H1 (cell line): ENCODE measurements at regions not wholly inside any gene's neighbourhood (a gene's known extent, or its start where the extent isn't known, plus 50 kb on each side); places are given as distances from the start of the nearest gene placed in this dataset.

Experiments
- CTCF ChIA-PET: fragments of 300-600 bp; sonication (Branson Sonifier 250); formaldehyde crosslinking; loops from one replicate; lab custom pipeline; 2021; ENCODE audit not compliant: partially characterized antibody; lab: Charles Lee
- POLR2A ChIA-PET: fragments of 300-600 bp; sonication (Branson Sonifier 250); formaldehyde crosslinking; loops from one replicate; lab custom pipeline; 2021; ENCODE audit warnings: inconsistent platforms; ENCODE audit not compliant: partially characterized antibody; lab: Charles Lee
- DNase-seq, 2 experiments: peaks; one replicate each; pipeline versions ENCODE4 v3.0.0 to v3.0.0-alpha.2; 2010 to 2022; ENCODE audit warnings: low spot score in 2 of 2, low read depth in 1 of 2, mixed read lengths in 1 of 2
- FAIRE-seq: peaks from 2 replicates; lab custom pipeline; 2011; peaks lifted over from hg19 to GRCh38; lab: Jason Lieb, UNC
- H2AFZ ChIP-seq: 2 replicates; pipeline ENCODE4 v1.8.1; 2012; ENCODE audit warnings: low read length, inconsistent platforms
- H2AK5ac ChIP-seq: 2 replicates; pipeline ENCODE4 v1.6.1; 2013; ENCODE audit warnings: low read depth, low read length
- H2BK120ac ChIP-seq: replicated peaks from 2 replicates; pipeline ENCODE3; 2013; ENCODE audit warnings: low read depth, low read length, inconsistent platforms
- H2BK12ac ChIP-seq: 2 replicates; pipeline ENCODE4 v1.6.1; 2013; ENCODE audit warnings: low read depth, low read length
- H2BK15ac ChIP-seq: 2 replicates; pipeline ENCODE4 v1.6.1; 2013; ENCODE audit warnings: low read length
- H2BK20ac ChIP-seq: 2 replicates; pipeline ENCODE4 v1.6.1; 2013; ENCODE audit warnings: low read length
- H2BK5ac ChIP-seq: 2 replicates; pipeline ENCODE4 v1.6.1; 2013; ENCODE audit warnings: low read depth, low read length
- H3K14ac ChIP-seq: 2 replicates; pipeline ENCODE4 v1.6.1; 2013; ENCODE audit warnings: inconsistent platforms; ENCODE audit not compliant: insufficient read length
- H3K18ac ChIP-seq: 2 replicates; pipeline ENCODE4 v1.6.1; 2013; ENCODE audit warnings: low read length; ENCODE audit errors: extremely low read depth
- H3K23ac ChIP-seq: 2 replicates; pipeline ENCODE4 v1.6.1; 2013; ENCODE audit warnings: inconsistent platforms; ENCODE audit not compliant: insufficient read length
- H3K23me2 ChIP-seq: 2 replicates; pipeline ENCODE4 v1.6.1; 2013; ENCODE audit warnings: low read depth, low read length
- H3K27ac ChIP-seq: 2 replicates; pipeline ENCODE4 v1.6.1; 2011; ENCODE audit warnings: low read depth, low read length, inconsistent platforms
- H3K27me3 ChIP-seq, 4 experiments: replicated peaks in 1 of 4; 1 replicate in 1 of 4; 2 replicates in 3 of 4; pipeline versions ENCODE4 v1.6.1 to v1.8.1; 2011 to 2013; ENCODE audit warnings: low read length in 3 of 4, mild to moderate bottlenecking in 3 of 4, inconsistent platforms in 2 of 4, mixed read lengths in 2 of 4, moderate library complexity in 1 of 4; ENCODE audit not compliant: control insufficient read depth in 3 of 4, insufficient read depth in 3 of 4; ENCODE audit errors: extremely low read depth in 1 of 4
- H3K36me3 ChIP-seq, 4 experiments: 2 replicates each; pipeline versions ENCODE4 v1.6.1 to v1.8.1; 2011 to 2013; ENCODE audit warnings: mild to moderate bottlenecking in 4 of 4, low read length in 3 of 4, moderate library complexity in 2 of 4, control low read depth in 1 of 4, inconsistent platforms in 1 of 4; ENCODE audit not compliant: insufficient read depth in 4 of 4, control insufficient read depth in 2 of 4
- H3K4ac ChIP-seq: replicated peaks from 2 replicates; pipeline ENCODE3; 2013; ENCODE audit warnings: low read length, low read depth, mixed read lengths, inconsistent platforms; ENCODE audit not compliant: insufficient read length
- H3K4me1 ChIP-seq, 4 experiments: replicated peaks in 1 of 4; 1 replicate in 1 of 4; 2 replicates in 3 of 4; pipeline versions ENCODE4 v1.6.1 to v1.8.1; 2011 to 2013; ENCODE audit warnings: low read length in 3 of 4, inconsistent platforms in 2 of 4, mixed read lengths in 1 of 4; ENCODE audit not compliant: insufficient read depth in 4 of 4, control insufficient read depth in 3 of 4
- H3K4me2 ChIP-seq, 2 experiments: 2 replicates each; pipeline versions ENCODE4 v1.6.1 to v1.8.1; 2011 to 2013; ENCODE audit warnings: low read depth in 2 of 2, low read length in 2 of 2, control low read depth in 1 of 2, inconsistent platforms in 1 of 2, mild to moderate bottlenecking in 1 of 2; ENCODE audit not compliant: insufficient read depth in 1 of 2
- H3K4me3 ChIP-seq, 4 experiments: fragments of 200-600, 300-600 bp in 1 of 4; sonication (generic), shearing (Covaris generic), sonication (Bioruptor Twin) in 1 of 4; 2 replicates each; pipeline versions ENCODE4 v1.5.1 to v1.8.1; 2011 to 2016; ENCODE audit warnings: low read length in 4 of 4, low read depth in 3 of 4, control low read depth in 2 of 4, inconsistent platforms in 2 of 4, mild to moderate bottlenecking in 2 of 4, mixed read lengths in 1 of 4, moderate library complexity in 1 of 4; ENCODE audit not compliant: insufficient read depth in 2 of 4; ENCODE audit errors: extremely low read depth in 1 of 4
- H3K56ac ChIP-seq: replicated peaks from 2 replicates; pipeline ENCODE3; 2013; ENCODE audit warnings: low read depth, mild to moderate bottlenecking, mixed read lengths, low read length, inconsistent platforms; ENCODE audit not compliant: insufficient read length
- H3K79me1 ChIP-seq: 2 replicates; pipeline ENCODE4 v1.6.1; 2013; ENCODE audit warnings: low read depth, low read length, control low read depth
- H3K79me2 ChIP-seq, 2 experiments: 2 replicates each; pipeline versions ENCODE4 v1.6.1 to v1.8.1; 2012 to 2013; ENCODE audit warnings: low read length in 2 of 2, mild to moderate bottlenecking in 2 of 2, inconsistent platforms in 1 of 2; ENCODE audit not compliant: insufficient read depth in 2 of 2, control insufficient read depth in 1 of 2
- H3K9ac ChIP-seq, 4 experiments: replicated peaks in 1 of 4; 1 replicate in 1 of 4; 2 replicates in 3 of 4; pipeline versions ENCODE4 v1.6.1 to v1.8.1; 2011 to 2013; ENCODE audit warnings: low read depth in 3 of 4, low read length in 3 of 4, control low read depth in 2 of 4, mild to moderate bottlenecking in 2 of 4, moderate library complexity in 2 of 4, inconsistent platforms in 1 of 4; ENCODE audit errors: extremely low read depth in 1 of 4
- H3K9me3 ChIP-seq, 2 experiments: 2 replicates each; pipeline versions ENCODE4 v1.6.1 to v1.8.1; 2012 to 2013; ENCODE audit warnings: mild to moderate bottlenecking in 2 of 2, moderate library complexity in 2 of 2, control low read depth in 1 of 2, inconsistent platforms in 1 of 2, low read depth in 1 of 2, low read length in 1 of 2, mixed read lengths in 1 of 2; ENCODE audit not compliant: insufficient read depth in 2 of 2
- H4K20me1 ChIP-seq, 2 experiments: replicated peaks in 1 of 2; 2 replicates each; pipeline versions ENCODE3 to v1.8.1; 2011 to 2013; ENCODE audit warnings: inconsistent platforms in 2 of 2, low read length in 2 of 2, mild to moderate bottlenecking in 1 of 2; ENCODE audit not compliant: insufficient read depth in 2 of 2, control insufficient read depth in 1 of 2
- H4K5ac ChIP-seq: 2 replicates; pipeline ENCODE4 v1.6.1; 2013; ENCODE audit warnings: low read length, low read depth, mixed read lengths, inconsistent platforms; ENCODE audit not compliant: insufficient read length
- H4K8ac ChIP-seq: 2 replicates; pipeline ENCODE4 v1.8.0; 2013; ENCODE audit warnings: mild to moderate bottlenecking, moderate library complexity, low read length, inconsistent platforms; ENCODE audit not compliant: insufficient read depth; ENCODE audit errors: extremely low read depth
- H4K91ac ChIP-seq: replicated peaks from 2 replicates; pipeline ENCODE3; 2013; ENCODE audit warnings: low read length, mixed read lengths, inconsistent platforms; ENCODE audit not compliant: insufficient read length
- KDM4A ChIP-seq: IDR thresholded peaks from one replicate; pipeline ENCODE4 v1.7.1; 2012; ENCODE audit warnings: low read depth, mild to moderate bottlenecking, moderate library complexity, low read length, inconsistent platforms; ENCODE audit not compliant: severe bottlenecking
- MAFK ChIP-seq: IDR thresholded peaks from 2 replicates; pipeline ENCODE4 v1.6.1; 2012; ENCODE audit warnings: low read depth, mild to moderate bottlenecking, improper control_type of control experiment, low read length
- TCF12 ChIP-seq: IDR thresholded peaks from 2 replicates; pipeline ENCODE4 v1.6.1; 2011; ENCODE audit warnings: low read depth, mild to moderate bottlenecking, low read length
- WGBS, 2 experiments: shearing (Covaris generic) in 1 of 2; methylation state at CpG; one replicate each; pipeline versions ENCODE4 v1.1.6 to v1.1.7; 2013 to 2015; ENCODE audit warnings: low lambda C conversion rate in 2 of 2, mixed read lengths in 2 of 2, inconsistent platforms in 1 of 2, low coverage in 1 of 2, missing lambda C conversion rate in 1 of 2; ENCODE audit not compliant: insufficient replicate concordance in 2 of 2, insufficient coverage in 1 of 2, insufficient read length in 1 of 2; ENCODE audit errors: extremely low coverage in 1 of 2, missing lambda C conversion rate in 1 of 2; 5-methylcytosine and 5-hydroxymethylcytosine counted together

GRCh38 chr15:98121536-98121935 lies 161.0 kb downstream of the ARRDC4 start:
- Histone ChIP-seq H3K4ac (no peak overlapping the region), H2AFZ (no peak overlapping the region), H3K14ac (no peak overlapping the region), H3K4me3 (no peak overlapping the region), H3K23ac (no peak overlapping the region), H4K5ac (no peak overlapping the region), H2BK5ac (no peak overlapping the region), H3K27me3 (no peaks in the 10 kb centered on the region), H2BK120ac (no peak overlapping the region), H3K56ac (no peak overlapping the region), H3K4me2 (no peak overlapping the region), H3K27ac (no peak overlapping the region), H3K9ac (no peak overlapping the region), H3K23me2 (no peaks in the 10 kb centered on the region; the same call in 1 of the 2 replicates), H3K79me2 (no peaks in the 10 kb centered on the region), H3K79me1 (no peaks in the 10 kb centered on the region), H3K4me1 (no peaks in the 10 kb centered on the region), H2BK15ac (no peak overlapping the region), H3K9me3 (no peaks in the 10 kb centered on the region), H4K20me1 (no peaks in the 10 kb centered on the region), H4K91ac (no peak overlapping the region), H3K18ac (no peak overlapping the region), H3K36me3 (no peaks in the 10 kb centered on the region), H4K8ac (no peak overlapping the region), H2BK12ac (no peak overlapping the region), H2AK5ac (no peak overlapping the region), H2BK20ac (no peak overlapping the region)
- TF ChIP-seq MAFK = no peak
- no peak for TF ChIP-seq KDM4A
- TF ChIP-seq TCF12 = no peak
- no peak for FAIRE-seq
- no peak for DNase-seq
- WGBS, 2 experiments = 92% methylated on average over 5 of the region's 5 CpGs; no CpG with 5 or more reads in 1 of the 2 experiments
- ChIA-PET POLR2A (no interaction called here), CTCF (interaction anchor here (1.0 kb wide), 1 partner anchor 21 kb away, joined by 3 read pairs; no protein-coding TSS in a partner anchor)
